ENCODE measurements at regions not wholly inside any gene's neighbourhood (a gene's known extent, or its start where the extent isn't known, plus 50 kb on each side); places are given as distances from the start of the nearest gene placed in this dataset.

GRCh38 chr12:93306636-93307035 lies 71.1 kb upstream of the NUDT4 start:
- H3K27me3 ChIP-seq (replicated peaks; ENCODE audit: insufficient read depth) = no peaks in the 10 kb centered on the region
- peaks cover 5% of the 10 kb centered on the region for H3K9me3 ChIP-seq
- ATAC-seq (ENCODE audit: insufficient number of reproducible peaks, low FRiP score, low read depth) (no peak), DNase-seq (ENCODE audit: low spot score) (no peak)
- no peaks in the 10 kb centered on the region for H3K36me3 ChIP-seq
- TF ChIP-seq CTCF (IDR thresholded peaks at IDR 0.05) = no peak
- no peak overlapping the region for H3K4me3 ChIP-seq
- no peak overlapping the region for H3K27ac ChIP-seq
- peaks cover 9 to 11% of the 10 kb centered on the region in 2 donors for H3K4me1 ChIP-seq (ENCODE audit: control insufficient read depth in 1 of 2, low read depth in 2 of 2)

DNA sequence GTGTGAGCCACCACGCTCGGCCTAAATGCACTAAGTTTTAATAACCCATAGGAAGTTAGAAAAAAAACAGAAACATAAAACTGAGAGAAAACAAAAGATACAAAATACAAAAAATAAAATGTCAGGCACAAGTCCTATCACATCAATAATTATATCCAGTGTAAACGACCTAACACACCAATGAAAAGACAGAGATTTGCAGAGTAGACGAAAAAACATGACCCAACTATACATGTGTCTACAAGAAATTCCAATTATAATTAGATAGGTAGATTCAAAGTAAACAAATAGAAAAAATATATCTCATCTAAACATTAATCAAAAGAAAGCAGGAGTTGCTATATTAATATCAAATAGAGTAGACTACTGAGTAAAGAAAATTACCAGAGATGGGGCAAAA lies 69.4 kb upstream of the NUDT4 start:
- H3K36me3 ChIP-seq = no peaks in the 10 kb centered on the region
- no peak for DNase-seq (ENCODE audit: low spot score)
- H3K27me3 ChIP-seq (replicated peaks; ENCODE audit: insufficient read depth) = no peaks in the 10 kb centered on the region
- peaks cover 5% of the 10 kb centered on the region for H3K9me3 ChIP-seq
- no peak for TF ChIP-seq CTCF (IDR thresholded peaks at IDR 0.05)
- no peak overlapping the region for H3K4me3 ChIP-seq
- H3K27ac ChIP-seq = no peak overlapping the region
- no peak for ATAC-seq (ENCODE audit: insufficient number of reproducible peaks, low FRiP score, low read depth)
- H3K4me1 ChIP-seq (ENCODE audit: control insufficient read depth in 1 of 2, low read depth in 2 of 2) = peaks cover 0 to 3% of the 10 kb centered on the region in 2 donors

GRCh38 chr12:93311827-93312226 lies 65.9 kb upstream of the NUDT4 start:
- no peaks in the 10 kb centered on the region for H3K36me3 ChIP-seq
- no peak overlapping the region for H3K27ac ChIP-seq
- peaks cover 0 to 10% of the 10 kb centered on the region in 2 donors for H3K4me1 ChIP-seq (ENCODE audit: control insufficient read depth in 1 of 2, low read depth in 2 of 2)
- no peak for DNase-seq (ENCODE audit: low spot score)
- no peak for TF ChIP-seq CTCF (IDR thresholded peaks at IDR 0.05)
- no peaks in the 10 kb centered on the region for H3K9me3 ChIP-seq
- H3K4me3 ChIP-seq = no peak overlapping the region
- no peak for ATAC-seq (ENCODE audit: insufficient number of reproducible peaks, low FRiP score, low read depth)
- H3K27me3 ChIP-seq (replicated peaks; ENCODE audit: insufficient read depth) = no peaks in the 10 kb centered on the region

DNA sequence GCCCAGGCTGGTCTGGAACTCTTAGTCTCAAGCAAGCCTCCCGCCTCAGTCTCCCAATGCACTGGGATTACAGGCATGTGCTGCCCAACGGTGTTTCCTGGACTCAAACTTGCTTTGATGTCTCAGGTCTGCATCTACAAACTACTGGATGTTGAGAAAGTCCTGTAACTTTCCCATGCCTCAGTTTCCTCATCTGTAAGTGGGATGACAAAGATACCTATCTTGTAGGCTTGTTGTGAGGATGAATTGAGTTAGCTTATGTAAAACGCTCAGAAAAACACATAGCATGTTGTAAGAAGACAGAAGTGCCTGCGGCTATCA lies 63.6 kb upstream of the NUDT4 start:
- no peak for ATAC-seq (ENCODE audit: insufficient number of reproducible peaks, low FRiP score, low read depth)
- no peak overlapping the region for H3K27ac ChIP-seq
- no peak for TF ChIP-seq CTCF (IDR thresholded peaks at IDR 0.05)

GRCh38 chr12:93315385-93315906 lies 62.3 kb upstream of the NUDT4 start:
- no peak for DNase-seq (ENCODE audit: low spot score)
- no peak for ATAC-seq (ENCODE audit: insufficient number of reproducible peaks, low FRiP score, low read depth)
- no peaks in the 10 kb centered on the region for H3K27me3 ChIP-seq (replicated peaks; ENCODE audit: insufficient read depth)
- no peak overlapping the region for H3K27ac ChIP-seq
- H3K9me3 ChIP-seq = no peaks in the 10 kb centered on the region
- H3K36me3 ChIP-seq = no peaks in the 10 kb centered on the region
- peaks cover 0 to 10% of the 10 kb centered on the region in 2 donors for H3K4me1 ChIP-seq (ENCODE audit: control insufficient read depth in 1 of 2, low read depth in 2 of 2)
- no peak overlapping the region for H3K4me3 ChIP-seq
- no peak for TF ChIP-seq CTCF (IDR thresholded peaks at IDR 0.05)

More for the DNA sequence above, 63.6 kb upstream of the NUDT4 start:
- Histone ChIP-seq H3K27me3 (replicated peaks; ENCODE audit: insufficient read depth) (no peaks in the 10 kb centered on the region), H3K4me1 (ENCODE audit: control insufficient read depth in 1 of 2, low read depth in 2 of 2) (peaks cover 0 to 10% of the 10 kb centered on the region in 2 donors), H3K9me3 (no peaks in the 10 kb centered on the region), H3K4me3 (no peak overlapping the region), H3K36me3 (no peaks in the 10 kb centered on the region)
- no peak for DNase-seq (ENCODE audit: low spot score)
